ENCODE measurements at regions not wholly inside any gene's neighbourhood (a gene's known extent, or its start where the extent isn't known, plus 50 kb on each side); places are given as distances from the start of the nearest gene placed in this dataset.

- no peak overlapping the region for H3K23ac ChIP-seq (ENCODE audit: low read depth, low read length)
- no peak overlapping the region for H2BK15ac ChIP-seq (ENCODE audit: low read depth, low read length)
- no peak overlapping the region for H2AFZ ChIP-seq (replicated peaks; ENCODE audit: low read length, poor library complexity)
- H3K4me2 ChIP-seq (ENCODE audit: low read depth, low read length) = no peak overlapping the region
- no peak overlapping the region for H4K91ac ChIP-seq (ENCODE audit: insufficient read depth, low read depth, low read length)
- H3K27me3 ChIP-seq (ENCODE audit: control insufficient read depth, insufficient read depth, low read length) = no peaks in the 10 kb centered on the region
- no peak for DNase-seq
- no peak overlapping the region for H3K4me3 ChIP-seq (ENCODE audit: insufficient read depth, low read depth, low read length)
- no peak overlapping the region for H2AK5ac ChIP-seq (ENCODE audit: low read depth, low read length)
- in situ Hi-C loops (cut with MboI; ENCODE audit: low sequenced_read_pairs) (no loop called here), dilution Hi-C loops (cut with HindIII; ENCODE audit: low sequenced_read_pairs, unreplicated experiment) (no loop called here), intact Hi-C loops (cut with micrococcal nuclease) (no loop called here)
- CTCF ChIA-PET = interaction anchor here (0.6 kb wide), 1 partner anchor 142 kb away, joined by 4 read pairs; no protein-coding TSS in a partner anchor
- no peaks in the 10 kb centered on the region for H4K20me1 ChIP-seq (ENCODE audit: insufficient read depth, low read length)
- 0 out of 2 replicates have a peak, but pooled peaks cover 2% of the 10 kb centered on the region for H3K9me3 ChIP-seq (ENCODE audit: control insufficient read depth, insufficient read depth, low read length)
- no peak overlapping the region for H2BK5ac ChIP-seq (ENCODE audit: low read depth, low read length, poor library complexity, severe bottlenecking)
- no peaks in the 10 kb centered on the region for H3K79me1 ChIP-seq (ENCODE audit: low read depth in 1 of 2, low read length in 2 of 2)
- no peak overlapping the region for H3K14ac ChIP-seq (replicated peaks; ENCODE audit: low read depth, low read length)
- H3K4me1 ChIP-seq (ENCODE audit: control insufficient read depth, insufficient read depth, low read length) = no peaks in the 10 kb centered on the region
- H2BK20ac ChIP-seq (ENCODE audit: low read depth, low read length) = no peak overlapping the region
- H3K56ac ChIP-seq (ENCODE audit: extremely low read depth, insufficient read depth, low read length) = no peak overlapping the region
- no peaks in the 10 kb centered on the region for H3K36me3 ChIP-seq (ENCODE audit: control insufficient read depth, insufficient read depth, low read length)
- H4K8ac ChIP-seq (ENCODE audit: low read depth in 2 of 2, low read length in 2 of 2) = no peak overlapping the region
- POLR2A ChIA-PET (ENCODE audit: unreplicated experiment) = no interaction called here
- H3K9ac ChIP-seq (ENCODE audit: low read depth, low read length) = no peak overlapping the region
- H2AK9ac ChIP-seq (replicated peaks; ENCODE audit: low read depth, low read length, poor library complexity) = no peak overlapping the region
- no peak overlapping the region for H3K4ac ChIP-seq (ENCODE audit: low read depth, low read length)
- no peak for TF ChIP-seq FOS (IDR thresholded peaks at IDR 0.05; ENCODE audit: low read depth, low read length)
- no peak for TF ChIP-seq RFX5 (IDR thresholded peaks at IDR 0.05; ENCODE audit: low read depth, low read length)
- TF ChIP-seq, protein P1, sequence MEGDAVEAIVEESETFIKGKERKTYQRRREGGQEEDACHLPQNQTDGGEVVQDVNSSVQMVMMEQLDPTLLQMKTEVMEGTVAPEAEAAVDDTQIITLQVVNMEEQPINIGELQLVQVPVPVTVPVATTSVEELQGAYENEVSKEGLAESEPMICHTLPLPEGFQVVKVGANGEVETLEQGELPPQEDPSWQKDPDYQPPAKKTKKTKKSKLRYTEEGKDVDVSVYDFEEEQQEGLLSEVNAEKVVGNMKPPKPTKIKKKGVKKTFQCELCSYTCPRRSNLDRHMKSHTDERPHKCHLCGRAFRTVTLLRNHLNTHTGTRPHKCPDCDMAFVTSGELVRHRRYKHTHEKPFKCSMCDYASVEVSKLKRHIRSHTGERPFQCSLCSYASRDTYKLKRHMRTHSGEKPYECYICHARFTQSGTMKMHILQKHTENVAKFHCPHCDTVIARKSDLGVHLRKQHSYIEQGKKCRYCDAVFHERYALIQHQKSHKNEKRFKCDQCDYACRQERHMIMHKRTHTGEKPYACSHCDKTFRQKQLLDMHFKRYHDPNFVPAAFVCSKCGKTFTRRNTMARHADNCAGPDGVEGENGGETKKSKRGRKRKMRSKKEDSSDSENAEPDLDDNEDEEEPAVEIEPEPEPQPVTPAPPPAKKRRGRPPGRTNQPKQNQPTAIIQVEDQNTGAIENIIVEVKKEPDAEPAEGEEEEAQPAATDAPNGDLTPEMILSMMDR (conservative IDR thresholded peaks at IDR 0.05; ENCODE audit: low read depth, low read length) = no peak
- no peak for TF ChIP-seq MXI1 (IDR thresholded peaks at IDR 0.05; ENCODE audit: borderline replicate concordance, low read depth, low read length)
- H4K5ac ChIP-seq (ENCODE audit: low read depth, low read length) = no peak overlapping the region
- no peak overlapping the region for H2BK120ac ChIP-seq (ENCODE audit: low read depth, low read length)
- H3K27ac ChIP-seq (ENCODE audit: insufficient read depth, low read length) = no peak overlapping the region
- H3K18ac ChIP-seq (ENCODE audit: low read depth, low read length) = no peak overlapping the region
- no peak for ATAC-seq (ENCODE audit: low read depth)
- H3K9me1 ChIP-seq (ENCODE audit: insufficient read depth, low read length) = no peaks in the 10 kb centered on the region
- BruUV-seq (replicated peaks) = no TSS peak
Measured at GRCh38 chr10:107561136-107561650, 396.7 kb upstream of the SORCS1 start.

Measured in IMR-90 (cell line).